Stomach (tissue), 8 donors: ENCODE measurements at regions not wholly inside any gene's neighbourhood (a gene's known extent, or its start where the extent isn't known, plus 50 kb on each side); places are given as distances from the start of the nearest gene placed in this dataset.

Experiments
- DNase-seq, 2 donors: peaks; one replicate each; pipeline versions ENCODE4 v3.0.0 to v3.0.0-alpha.2; 2013 to 2019
- H3K27ac ChIP-seq, 5 donors: fragments of 200-600 bp in 4 of 5; sonication (generic) in 4 of 5; one replicate each; pipeline ENCODE4 v1.5.1; 2013 to 2019; ENCODE audit warnings: mild to moderate bottlenecking in 1 of 5, moderate library complexity in 1 of 5
- H3K27me3 ChIP-seq, 3 donors: fragments of 200-600 bp; sonication (generic); one replicate each; pipeline ENCODE4 v1.5.1; 2017 to 2019; ENCODE audit warnings: mixed run types in 1 of 3
- H3K36me3 ChIP-seq, 4 donors: fragments of 200-600 bp; sonication (generic); 1 replicate in 3 of 4; 2 replicates in 1 of 4; pipeline ENCODE4 v1.5.1; 2016 to 2019
- H3K4me1 ChIP-seq, 4 donors: fragments of 200-600 bp; sonication (generic); one replicate each; pipeline ENCODE4 v1.5.1; 2016 to 2019
- H3K4me3 ChIP-seq, 4 donors: fragments of 200-600 bp; sonication (generic) in 3 of 4; one replicate each; pipeline ENCODE4 v1.5.1; 2016 to 2019; ENCODE audit warnings: mild to moderate bottlenecking in 1 of 4
- H3K9me3 ChIP-seq, 4 donors: fragments of 200-600 bp; sonication (generic); one replicate each; pipeline ENCODE4 v1.5.1; 2016 to 2019
- EP300 ChIP-seq: sonication (generic); formaldehyde crosslinking; IDR thresholded peaks from one replicate; pipeline ENCODE4 v1.6.1; 2017; ENCODE audit warnings: antibody characterized with exemption
- POLR2A ChIP-seq, 4 donors: fragments of 450-650 bp; IDR thresholded peaks; one replicate each; pipeline ENCODE4 v1.6.1; 2016; ENCODE audit warnings: antibody characterized with exemption in 4 of 4, control low read depth in 2 of 4, mild to moderate bottlenecking in 1 of 4, moderate library complexity in 1 of 4
- POLR2AphosphoS5 ChIP-seq, 3 donors: sonication (generic); formaldehyde crosslinking; IDR thresholded peaks; one replicate each; pipeline ENCODE4 v1.6.1; 2016; ENCODE audit warnings: antibody characterized with exemption in 3 of 3
- WGBS, 5 donors: extraction: QIAGEN DNeasy Blood & Tissue Kit in 3 of 5; methylation state at CpG; one replicate each; pipeline versions ENCODE4 v1.1.5 to v1.1.7; 2013 to 2018; 5-methylcytosine and 5-hydroxymethylcytosine counted together
- intact Hi-C: fragments of 100-400 bp; cut with DNase I; formaldehyde crosslinking; loops from one replicate; pipeline ENCODE4 v1.15.1; 2023; ENCODE audit warnings: low total_unique reads
- TF ChIP-seq, protein P1 (sequence below), 7 experiments: fragments of 450-650 bp in 4 of 7; fragments of 200-600 bp in 3 of 7; sonication (generic) in 3 of 7; IDR thresholded peaks; one replicate each; pipeline ENCODE4 v1.5.1; 2016 to 2019; ENCODE audit warnings: antibody characterized with exemption in 7 of 7, control low read depth in 2 of 7, mild to moderate bottlenecking in 1 of 7
- donor health status: healthy with polysubstance abuse.
- donor health status: Bipolar disorder and iron deficiency.
- donor health status: healthy.

DNA sequence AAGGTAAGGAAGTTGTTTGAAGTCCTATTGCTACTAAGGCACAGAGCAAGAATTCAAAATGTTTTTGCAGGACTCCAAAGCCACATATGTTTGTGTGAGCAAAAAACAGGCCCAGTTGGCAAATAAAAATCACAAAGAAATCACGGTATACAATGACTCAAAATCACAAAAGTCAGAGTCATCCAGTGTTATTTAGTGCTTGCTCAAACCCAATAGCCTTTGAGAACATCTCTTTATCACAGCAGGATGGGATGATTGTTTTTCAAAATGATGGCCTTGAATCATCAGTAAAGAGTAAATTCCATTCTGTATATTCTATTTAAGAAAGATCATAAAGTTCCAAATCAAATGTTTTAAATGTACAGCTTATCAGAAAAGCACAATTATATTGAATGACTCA, 693.9 kb downstream of the REEP3 start:
- TF ChIP-seq EP300: no peak
- TF ChIP-seq, protein P1, sequence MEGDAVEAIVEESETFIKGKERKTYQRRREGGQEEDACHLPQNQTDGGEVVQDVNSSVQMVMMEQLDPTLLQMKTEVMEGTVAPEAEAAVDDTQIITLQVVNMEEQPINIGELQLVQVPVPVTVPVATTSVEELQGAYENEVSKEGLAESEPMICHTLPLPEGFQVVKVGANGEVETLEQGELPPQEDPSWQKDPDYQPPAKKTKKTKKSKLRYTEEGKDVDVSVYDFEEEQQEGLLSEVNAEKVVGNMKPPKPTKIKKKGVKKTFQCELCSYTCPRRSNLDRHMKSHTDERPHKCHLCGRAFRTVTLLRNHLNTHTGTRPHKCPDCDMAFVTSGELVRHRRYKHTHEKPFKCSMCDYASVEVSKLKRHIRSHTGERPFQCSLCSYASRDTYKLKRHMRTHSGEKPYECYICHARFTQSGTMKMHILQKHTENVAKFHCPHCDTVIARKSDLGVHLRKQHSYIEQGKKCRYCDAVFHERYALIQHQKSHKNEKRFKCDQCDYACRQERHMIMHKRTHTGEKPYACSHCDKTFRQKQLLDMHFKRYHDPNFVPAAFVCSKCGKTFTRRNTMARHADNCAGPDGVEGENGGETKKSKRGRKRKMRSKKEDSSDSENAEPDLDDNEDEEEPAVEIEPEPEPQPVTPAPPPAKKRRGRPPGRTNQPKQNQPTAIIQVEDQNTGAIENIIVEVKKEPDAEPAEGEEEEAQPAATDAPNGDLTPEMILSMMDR (IDR thresholded peaks at IDR 0.05): no peak
- no peak for TF ChIP-seq POLR2AphosphoS5 (IDR thresholded peaks at IDR 0.05)
- TF ChIP-seq POLR2A (IDR thresholded peaks at IDR 0.05): no peak
- Histone ChIP-seq H3K27ac (no peak overlapping the region), H3K27me3 (no peaks in the 10 kb centered on the region), H3K36me3 (no peaks in the 10 kb centered on the region), H3K4me1 (no peaks in the 10 kb centered on the region), H3K9me3 (no peaks in the 10 kb centered on the region), H3K4me3 (no peak overlapping the region)
- DNase-seq: no peak
- intact Hi-C loops: no loop called here
- whole genome bisulfite sequencing, 5 donors: 50 to 72% (median 57%) methylated on average over 1 of the region's 1 CpG

DNA sequence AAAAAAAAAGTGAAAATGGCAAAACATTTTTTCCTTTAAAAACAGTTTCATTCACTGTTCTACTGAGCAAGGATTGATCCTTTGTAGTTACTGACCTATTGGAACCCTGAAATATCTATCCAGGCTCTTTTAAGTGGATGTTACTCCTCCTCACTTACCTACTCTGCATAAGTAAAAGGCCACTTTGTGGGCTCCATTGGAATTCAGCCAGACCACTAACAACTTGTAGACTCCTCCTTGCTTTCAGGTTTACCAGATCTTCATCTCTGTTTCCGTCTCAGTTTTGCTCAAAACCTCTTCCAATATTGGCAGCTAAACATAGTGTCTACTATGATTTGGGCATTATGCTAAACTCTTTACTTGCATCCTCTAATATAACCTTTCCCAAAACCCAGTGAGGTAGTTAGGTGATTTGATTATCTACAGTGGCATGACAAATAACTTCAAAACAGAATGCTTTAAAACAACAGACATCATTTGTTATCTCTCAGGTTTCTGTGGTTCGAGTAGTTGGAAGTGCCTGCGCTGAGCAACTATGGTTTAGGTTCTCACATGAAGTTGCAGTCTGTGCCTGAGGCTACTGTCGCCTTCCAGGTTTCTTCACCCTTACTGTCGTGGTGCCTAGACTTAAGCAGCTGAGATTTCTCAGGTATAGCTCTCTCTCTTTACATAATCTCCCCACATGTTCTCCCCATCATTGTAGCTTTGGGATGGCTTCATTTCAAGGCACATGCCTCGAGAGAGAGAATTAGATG, 698.2 kb downstream of the REEP3 start:
- Histone ChIP-seq H3K9me3 (peaks cover 0 to 12% (median 10%) of the 10 kb centered on the region in 4 donors), H3K4me1 (no peaks in the 10 kb centered on the region), H3K4me3 (no peak overlapping the region), H3K36me3 (no peaks in the 10 kb centered on the region), H3K27me3 (no peaks in the 10 kb centered on the region), H3K27ac (no peak overlapping the region)
- TF ChIP-seq EP300 (no peak), POLR2A (IDR thresholded peaks at IDR 0.05) (no peak), POLR2AphosphoS5 (IDR thresholded peaks at IDR 0.05) (no peak)
- TF ChIP-seq, protein P1 (IDR thresholded peaks at IDR 0.05): no peak
- 69 to 75% (median 71%) methylated on average over 6 of the region's 6 CpGs for WGBS, 5 donors
- intact Hi-C loops: no loop called here
- DNase-seq: no peak

DNA sequence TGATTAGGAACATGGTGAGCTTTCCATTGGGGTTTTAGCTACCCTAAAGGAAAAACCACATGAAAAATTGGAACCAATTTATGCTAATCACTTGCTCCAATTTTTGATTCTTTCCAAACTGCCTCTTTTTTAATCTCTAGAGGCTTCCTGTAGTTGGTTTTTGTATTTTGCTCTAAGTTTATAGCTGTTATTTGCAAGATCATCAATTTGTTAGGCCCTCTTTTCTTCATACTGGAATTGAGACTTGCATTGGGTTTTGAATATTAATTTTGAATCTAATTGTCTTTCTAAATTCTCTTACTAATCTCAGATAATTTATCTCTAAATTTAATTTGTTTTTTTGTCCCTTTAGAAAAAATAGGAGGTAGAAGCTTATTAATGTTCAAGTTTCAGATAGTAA, 713.3 kb downstream of the REEP3 start:
- TF ChIP-seq, protein P1 (IDR thresholded peaks at IDR 0.05): no peak
- TF ChIP-seq EP300 (no peak), POLR2A (IDR thresholded peaks at IDR 0.05) (no peak), POLR2AphosphoS5 (IDR thresholded peaks at IDR 0.05) (no peak)
- H3K36me3 ChIP-seq: no peaks in the 10 kb centered on the region
- H3K27ac ChIP-seq: no peak overlapping the region
- no peak for DNase-seq
- no peaks in the 10 kb centered on the region for H3K27me3 ChIP-seq
- H3K9me3 ChIP-seq: peaks cover 0 to 5% (median 0%) of the 10 kb centered on the region in 4 donors
- intact Hi-C loops: no loop called here
- H3K4me3 ChIP-seq: no peak overlapping the region
- no peaks in the 10 kb centered on the region for H3K4me1 ChIP-seq

DNA sequence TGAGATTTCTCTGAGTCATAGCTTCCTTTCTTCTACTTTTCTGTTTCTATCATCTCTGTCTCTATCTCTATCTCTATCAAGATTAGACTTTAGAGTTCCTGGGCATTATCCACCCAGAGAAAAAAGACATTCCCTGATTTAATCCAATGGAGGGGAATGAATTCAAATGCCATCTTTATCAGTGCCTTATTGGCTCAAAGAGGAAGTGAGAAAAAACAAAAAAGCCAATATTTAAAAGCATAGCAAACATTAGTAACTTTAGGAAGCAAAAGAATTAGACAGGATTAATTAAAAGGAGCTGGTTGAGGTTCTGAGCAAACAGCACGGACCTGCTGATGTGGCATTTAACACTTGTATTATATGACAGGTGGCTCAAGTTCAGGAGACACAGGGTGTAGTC, 736.5 kb downstream of the REEP3 start:
- no peak for DNase-seq
- Histone ChIP-seq H3K36me3 (no peaks in the 10 kb centered on the region), H3K27me3 (no peaks in the 10 kb centered on the region), H3K27ac (no peak overlapping the region), H3K9me3 (no peaks in the 10 kb centered on the region), H3K4me3 (no peak overlapping the region), H3K4me1 (no peaks in the 10 kb centered on the region)
- WGBS, 5 donors: 19 to 54% (median 42%) methylated on average over 1 of the region's 1 CpG
- TF ChIP-seq EP300 (no peak), POLR2AphosphoS5 (IDR thresholded peaks at IDR 0.05) (no peak), POLR2A (IDR thresholded peaks at IDR 0.05) (no peak)
- TF ChIP-seq, protein P1 (IDR thresholded peaks at IDR 0.05): no peak
- intact Hi-C loops: no loop called here
